Tibial artery (tissue), 4 donors: ENCODE measurements at regions not wholly inside any gene's neighbourhood (a gene's known extent, or its start where the extent isn't known, plus 50 kb on each side); places are given as distances from the start of the nearest gene placed in this dataset.

Source experiments
- DNase-seq, 2 donors: peaks; one replicate each; pipeline ENCODE4 v3.0.0-alpha.2; 2019
- H3K27ac ChIP-seq, 2 donors: fragments of 200-600 bp; sonication (generic) in 1 of 2; 1 replicate in 1 of 2; 2 replicates in 1 of 2; pipeline ENCODE4 v1.5.1; 2018 to 2019; ENCODE audit warnings: mild to moderate bottlenecking in 1 of 2
- H3K27me3 ChIP-seq, 2 donors: fragments of 200-600 bp; sonication (generic) in 1 of 2; one replicate each; pipeline versions ENCODE4 v1.5.1 to v1.6.0; 2016 to 2019
- H3K36me3 ChIP-seq, 3 donors: fragments of 200-600 bp; sonication (generic) in 2 of 3; one replicate each; pipeline ENCODE4 v1.5.1; 2016 to 2019; ENCODE audit warnings: mild to moderate bottlenecking in 2 of 3
- H3K4me1 ChIP-seq, 4 donors: fragments of 200-600 bp; sonication (generic) in 2 of 4; 1 replicate in 3 of 4; 2 replicates in 1 of 4; pipeline ENCODE4 v1.5.1; 2016 to 2019
- H3K4me3 ChIP-seq, 2 donors: fragments of 200-600 bp; sonication (generic) in 1 of 2; 1 replicate in 1 of 2; 2 replicates in 1 of 2; pipeline ENCODE4 v1.5.1; 2018 to 2019; ENCODE audit warnings: mild to moderate bottlenecking in 2 of 2
- H3K9me3 ChIP-seq, 3 donors: fragments of 200-600 bp; sonication (generic) in 1 of 3; one replicate each; pipeline ENCODE4 v1.5.1; 2016 to 2019
- intact Hi-C: fragments of 100-400 bp; cut with DNase I; formaldehyde crosslinking; loops from one replicate; pipeline ENCODE4 v1.15.0; 2023; ENCODE audit warnings: low total_unique reads
- TF ChIP-seq, protein P1 (sequence below), 2 experiments: fragments of 200-600 bp in 1 of 2; fragments of 450-650 bp in 1 of 2; IDR thresholded peaks; one replicate each; pipeline ENCODE4 v1.5.1; 2017 to 2019; ENCODE audit warnings: antibody characterized with exemption in 2 of 2, mild to moderate bottlenecking in 1 of 2, moderate library complexity in 1 of 2

GRCh38 chr2:59288771-59289170 is 1047.6 kb upstream of the FANCL start:
- DNase-seq: no peak

GRCh38 chr2:59282374-59283057 is 1041.4 kb upstream of the FANCL start:
- Histone ChIP-seq H3K27me3 (no peaks in the 10 kb centered on the region), H3K27ac (no peak overlapping the region), H3K36me3 (no peaks in the 10 kb centered on the region), H3K4me3 (no peak overlapping the region), H3K9me3 (no peaks in the 10 kb centered on the region), H3K4me1 (no peaks in the 10 kb centered on the region)
- intact Hi-C loops: no loop called here
- TF ChIP-seq, protein P1, sequence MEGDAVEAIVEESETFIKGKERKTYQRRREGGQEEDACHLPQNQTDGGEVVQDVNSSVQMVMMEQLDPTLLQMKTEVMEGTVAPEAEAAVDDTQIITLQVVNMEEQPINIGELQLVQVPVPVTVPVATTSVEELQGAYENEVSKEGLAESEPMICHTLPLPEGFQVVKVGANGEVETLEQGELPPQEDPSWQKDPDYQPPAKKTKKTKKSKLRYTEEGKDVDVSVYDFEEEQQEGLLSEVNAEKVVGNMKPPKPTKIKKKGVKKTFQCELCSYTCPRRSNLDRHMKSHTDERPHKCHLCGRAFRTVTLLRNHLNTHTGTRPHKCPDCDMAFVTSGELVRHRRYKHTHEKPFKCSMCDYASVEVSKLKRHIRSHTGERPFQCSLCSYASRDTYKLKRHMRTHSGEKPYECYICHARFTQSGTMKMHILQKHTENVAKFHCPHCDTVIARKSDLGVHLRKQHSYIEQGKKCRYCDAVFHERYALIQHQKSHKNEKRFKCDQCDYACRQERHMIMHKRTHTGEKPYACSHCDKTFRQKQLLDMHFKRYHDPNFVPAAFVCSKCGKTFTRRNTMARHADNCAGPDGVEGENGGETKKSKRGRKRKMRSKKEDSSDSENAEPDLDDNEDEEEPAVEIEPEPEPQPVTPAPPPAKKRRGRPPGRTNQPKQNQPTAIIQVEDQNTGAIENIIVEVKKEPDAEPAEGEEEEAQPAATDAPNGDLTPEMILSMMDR (IDR thresholded peaks at IDR 0.05): no peak
- DNase-seq: no peak

More at GRCh38 chr2:59288771-59289170, 1047.6 kb upstream of the FANCL start:
- Histone ChIP-seq H3K9me3 (no peaks in the 10 kb centered on the region), H3K4me1 (no peaks in the 10 kb centered on the region), H3K27me3 (no peaks in the 10 kb centered on the region), H3K36me3 (no peaks in the 10 kb centered on the region), H3K4me3 (no peak overlapping the region), H3K27ac (no peak overlapping the region)
- intact Hi-C loops: no loop called here
- TF ChIP-seq, protein P1 (IDR thresholded peaks at IDR 0.05): no peak

- no peaks in the 10 kb centered on the region for H3K4me1 ChIP-seq
- no peak overlapping the region for H3K4me3 ChIP-seq
- H3K36me3 ChIP-seq: no peaks in the 10 kb centered on the region
- intact Hi-C loops: no loop called here
- H3K27me3 ChIP-seq: no peaks in the 10 kb centered on the region
- H3K27ac ChIP-seq: no peak overlapping the region
- no peaks in the 10 kb centered on the region for H3K9me3 ChIP-seq
- TF ChIP-seq, protein P1 (IDR thresholded peaks at IDR 0.05): no peak
- no peak for DNase-seq
These were observed 1036.5 kb upstream of the FANCL start for GRCh38 chr2:59277671-59278070.

DNA sequence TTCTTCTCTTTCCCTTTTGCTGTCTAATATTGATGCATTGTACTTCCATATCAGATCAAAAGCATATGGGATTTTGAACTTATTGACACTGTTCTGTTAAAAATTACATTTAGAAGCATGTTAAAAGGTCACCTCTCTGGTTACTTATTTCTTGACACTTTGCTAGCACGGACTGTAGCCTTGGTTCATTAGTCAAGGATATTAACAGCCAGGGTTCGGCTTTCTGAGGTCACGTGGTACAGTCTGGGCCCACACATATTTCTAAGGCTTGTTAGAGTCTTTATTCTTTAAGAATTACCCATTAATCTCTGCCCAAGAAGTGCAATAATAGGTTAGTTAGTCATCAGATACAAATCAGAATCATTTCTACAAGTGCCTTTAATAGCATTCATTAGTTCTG is 1035.8 kb upstream of the FANCL start:
- intact Hi-C loops: no loop called here

GRCh38 chr2:59276033-59276432 is 1034.9 kb upstream of the FANCL start:
- Histone ChIP-seq H3K9me3 (no peaks in the 10 kb centered on the region), H3K36me3 (no peaks in the 10 kb centered on the region), H3K27me3 (no peaks in the 10 kb centered on the region), H3K4me3 (no peak overlapping the region), H3K4me1 (no peaks in the 10 kb centered on the region), H3K27ac (no peak overlapping the region)
- TF ChIP-seq, protein P1 (IDR thresholded peaks at IDR 0.05): no peak
- intact Hi-C loops: no loop called here
- no peak for DNase-seq

More for the DNA sequence above, 1035.8 kb upstream of the FANCL start:
- Histone ChIP-seq H3K9me3 (no peaks in the 10 kb centered on the region), H3K4me3 (no peak overlapping the region), H3K27me3 (no peaks in the 10 kb centered on the region), H3K27ac (no peak overlapping the region), H3K36me3 (no peaks in the 10 kb centered on the region), H3K4me1 (no peaks in the 10 kb centered on the region)
- no peak for DNase-seq
- TF ChIP-seq, protein P1 (IDR thresholded peaks at IDR 0.05): no peak
